H1 (cell line): ENCODE measurements at regions not wholly inside any gene's neighbourhood (a gene's known extent, or its start where the extent isn't known, plus 50 kb on each side); places are given as distances from the start of the nearest gene placed in this dataset.

Experiments
- CTCF ChIA-PET: fragments of 300-600 bp; sonication (Branson Sonifier 250); formaldehyde crosslinking; loops from one replicate; lab custom pipeline; 2021; ENCODE audit not compliant: partially characterized antibody; lab: Charles Lee
- POLR2A ChIA-PET: fragments of 300-600 bp; sonication (Branson Sonifier 250); formaldehyde crosslinking; loops from one replicate; lab custom pipeline; 2021; ENCODE audit warnings: inconsistent platforms; ENCODE audit not compliant: partially characterized antibody; lab: Charles Lee
- DNase-seq, 2 experiments: peaks; one replicate each; pipeline versions ENCODE4 v3.0.0 to v3.0.0-alpha.2; 2010 to 2022; ENCODE audit warnings: low spot score in 2 of 2, low read depth in 1 of 2, mixed read lengths in 1 of 2
- FAIRE-seq: peaks from 2 replicates; lab custom pipeline; 2011; peaks lifted over from hg19 to GRCh38; lab: Jason Lieb, UNC
- H2AFZ ChIP-seq: 2 replicates; pipeline ENCODE4 v1.8.1; 2012; ENCODE audit warnings: low read length, inconsistent platforms
- H2AK5ac ChIP-seq: 2 replicates; pipeline ENCODE4 v1.6.1; 2013; ENCODE audit warnings: low read depth, low read length
- H2BK120ac ChIP-seq: replicated peaks from 2 replicates; pipeline ENCODE3; 2013; ENCODE audit warnings: low read depth, low read length, inconsistent platforms
- H2BK12ac ChIP-seq: 2 replicates; pipeline ENCODE4 v1.6.1; 2013; ENCODE audit warnings: low read depth, low read length
- H2BK15ac ChIP-seq: 2 replicates; pipeline ENCODE4 v1.6.1; 2013; ENCODE audit warnings: low read length
- H2BK20ac ChIP-seq: 2 replicates; pipeline ENCODE4 v1.6.1; 2013; ENCODE audit warnings: low read length
- H2BK5ac ChIP-seq: 2 replicates; pipeline ENCODE4 v1.6.1; 2013; ENCODE audit warnings: low read depth, low read length
- H3K14ac ChIP-seq: 2 replicates; pipeline ENCODE4 v1.6.1; 2013; ENCODE audit warnings: inconsistent platforms; ENCODE audit not compliant: insufficient read length
- H3K18ac ChIP-seq: 2 replicates; pipeline ENCODE4 v1.6.1; 2013; ENCODE audit warnings: low read length; ENCODE audit errors: extremely low read depth
- H3K23ac ChIP-seq: 2 replicates; pipeline ENCODE4 v1.6.1; 2013; ENCODE audit warnings: inconsistent platforms; ENCODE audit not compliant: insufficient read length
- H3K23me2 ChIP-seq: 2 replicates; pipeline ENCODE4 v1.6.1; 2013; ENCODE audit warnings: low read depth, low read length
- H3K27ac ChIP-seq: 2 replicates; pipeline ENCODE4 v1.6.1; 2011; ENCODE audit warnings: low read depth, low read length, inconsistent platforms
- H3K27me3 ChIP-seq, 4 experiments: replicated peaks in 1 of 4; 1 replicate in 1 of 4; 2 replicates in 3 of 4; pipeline versions ENCODE4 v1.6.1 to v1.8.1; 2011 to 2013; ENCODE audit warnings: low read length in 3 of 4, mild to moderate bottlenecking in 3 of 4, inconsistent platforms in 2 of 4, mixed read lengths in 2 of 4, moderate library complexity in 1 of 4; ENCODE audit not compliant: control insufficient read depth in 3 of 4, insufficient read depth in 3 of 4; ENCODE audit errors: extremely low read depth in 1 of 4
- H3K36me3 ChIP-seq, 4 experiments: 2 replicates each; pipeline versions ENCODE4 v1.6.1 to v1.8.1; 2011 to 2013; ENCODE audit warnings: mild to moderate bottlenecking in 4 of 4, low read length in 3 of 4, moderate library complexity in 2 of 4, control low read depth in 1 of 4, inconsistent platforms in 1 of 4; ENCODE audit not compliant: insufficient read depth in 4 of 4, control insufficient read depth in 2 of 4
- H3K4ac ChIP-seq: replicated peaks from 2 replicates; pipeline ENCODE3; 2013; ENCODE audit warnings: low read length, low read depth, mixed read lengths, inconsistent platforms; ENCODE audit not compliant: insufficient read length
- H3K4me1 ChIP-seq, 4 experiments: replicated peaks in 1 of 4; 1 replicate in 1 of 4; 2 replicates in 3 of 4; pipeline versions ENCODE4 v1.6.1 to v1.8.1; 2011 to 2013; ENCODE audit warnings: low read length in 3 of 4, inconsistent platforms in 2 of 4, mixed read lengths in 1 of 4; ENCODE audit not compliant: insufficient read depth in 4 of 4, control insufficient read depth in 3 of 4
- H3K4me2 ChIP-seq, 2 experiments: 2 replicates each; pipeline versions ENCODE4 v1.6.1 to v1.8.1; 2011 to 2013; ENCODE audit warnings: low read depth in 2 of 2, low read length in 2 of 2, control low read depth in 1 of 2, inconsistent platforms in 1 of 2, mild to moderate bottlenecking in 1 of 2; ENCODE audit not compliant: insufficient read depth in 1 of 2
- H3K4me3 ChIP-seq, 4 experiments: fragments of 200-600, 300-600 bp in 1 of 4; sonication (generic), shearing (Covaris generic), sonication (Bioruptor Twin) in 1 of 4; 2 replicates each; pipeline versions ENCODE4 v1.5.1 to v1.8.1; 2011 to 2016; ENCODE audit warnings: low read length in 4 of 4, low read depth in 3 of 4, control low read depth in 2 of 4, inconsistent platforms in 2 of 4, mild to moderate bottlenecking in 2 of 4, mixed read lengths in 1 of 4, moderate library complexity in 1 of 4; ENCODE audit not compliant: insufficient read depth in 2 of 4; ENCODE audit errors: extremely low read depth in 1 of 4
- H3K56ac ChIP-seq: replicated peaks from 2 replicates; pipeline ENCODE3; 2013; ENCODE audit warnings: low read depth, mild to moderate bottlenecking, mixed read lengths, low read length, inconsistent platforms; ENCODE audit not compliant: insufficient read length
- H3K79me1 ChIP-seq: 2 replicates; pipeline ENCODE4 v1.6.1; 2013; ENCODE audit warnings: low read depth, low read length, control low read depth
- H3K79me2 ChIP-seq, 2 experiments: 2 replicates each; pipeline versions ENCODE4 v1.6.1 to v1.8.1; 2012 to 2013; ENCODE audit warnings: low read length in 2 of 2, mild to moderate bottlenecking in 2 of 2, inconsistent platforms in 1 of 2; ENCODE audit not compliant: insufficient read depth in 2 of 2, control insufficient read depth in 1 of 2
- H3K9ac ChIP-seq, 4 experiments: replicated peaks in 1 of 4; 1 replicate in 1 of 4; 2 replicates in 3 of 4; pipeline versions ENCODE4 v1.6.1 to v1.8.1; 2011 to 2013; ENCODE audit warnings: low read depth in 3 of 4, low read length in 3 of 4, control low read depth in 2 of 4, mild to moderate bottlenecking in 2 of 4, moderate library complexity in 2 of 4, inconsistent platforms in 1 of 4; ENCODE audit errors: extremely low read depth in 1 of 4
- H3K9me3 ChIP-seq, 2 experiments: 2 replicates each; pipeline versions ENCODE4 v1.6.1 to v1.8.1; 2012 to 2013; ENCODE audit warnings: mild to moderate bottlenecking in 2 of 2, moderate library complexity in 2 of 2, control low read depth in 1 of 2, inconsistent platforms in 1 of 2, low read depth in 1 of 2, low read length in 1 of 2, mixed read lengths in 1 of 2; ENCODE audit not compliant: insufficient read depth in 2 of 2
- H4K20me1 ChIP-seq, 2 experiments: replicated peaks in 1 of 2; 2 replicates each; pipeline versions ENCODE3 to v1.8.1; 2011 to 2013; ENCODE audit warnings: inconsistent platforms in 2 of 2, low read length in 2 of 2, mild to moderate bottlenecking in 1 of 2; ENCODE audit not compliant: insufficient read depth in 2 of 2, control insufficient read depth in 1 of 2
- H4K5ac ChIP-seq: 2 replicates; pipeline ENCODE4 v1.6.1; 2013; ENCODE audit warnings: low read length, low read depth, mixed read lengths, inconsistent platforms; ENCODE audit not compliant: insufficient read length
- H4K8ac ChIP-seq: 2 replicates; pipeline ENCODE4 v1.8.0; 2013; ENCODE audit warnings: mild to moderate bottlenecking, moderate library complexity, low read length, inconsistent platforms; ENCODE audit not compliant: insufficient read depth; ENCODE audit errors: extremely low read depth
- H4K91ac ChIP-seq: replicated peaks from 2 replicates; pipeline ENCODE3; 2013; ENCODE audit warnings: low read length, mixed read lengths, inconsistent platforms; ENCODE audit not compliant: insufficient read length
- BACH1 ChIP-seq: IDR thresholded peaks from 2 replicates; pipeline ENCODE4 v1.6.1; 2012; ENCODE audit warnings: low read length, improper control_type of control experiment
- CEBPB ChIP-seq: IDR thresholded peaks from 2 replicates; pipeline ENCODE4 v1.6.1; 2012; ENCODE audit warnings: low read depth, low read length
- CHD2 ChIP-seq: IDR thresholded peaks from 2 replicates; pipeline ENCODE4 v1.6.1; 2012; ENCODE audit warnings: low read length, improper control_type of control experiment
- CTCF ChIP-seq, 3 experiments: IDR thresholded peaks; 1 replicate in 2 of 3; 2 replicates in 1 of 3; pipeline versions ENCODE4 v1.5.1 to v1.6.1; 2011; ENCODE audit warnings: low read length in 3 of 3, mild to moderate bottlenecking in 3 of 3, inconsistent platforms in 2 of 3, low read depth in 1 of 3, moderate library complexity in 1 of 3; ENCODE audit not compliant: insufficient read depth in 1 of 3; ENCODE audit errors: control extremely low read depth in 1 of 3
- EGR1 ChIP-seq: IDR thresholded peaks from 2 replicates; pipeline ENCODE4 v1.6.1; 2011; ENCODE audit warnings: low read depth, low read length, borderline replicate concordance
- GTF2F1 ChIP-seq: IDR thresholded peaks from 2 replicates; pipeline ENCODE4 v1.6.1; 2012; ENCODE audit warnings: low read depth, low read length, improper control_type of control experiment, borderline replicate concordance
- HDAC2 ChIP-seq, 2 experiments: fragments of 300-600 bp in 1 of 2; sonication (generic) in 1 of 2; IDR thresholded peaks; 2 replicates each; pipeline ENCODE4 v1.6.1; 2011 to 2012; ENCODE audit warnings: low read depth in 2 of 2, low read length in 2 of 2, mild to moderate bottlenecking in 2 of 2, moderate library complexity in 2 of 2, borderline replicate concordance in 1 of 2, inconsistent platforms in 1 of 2
- PHF8 ChIP-seq: fragments of 200-600 bp; sonication (generic); conservative IDR thresholded peaks from 2 replicates; pipeline ENCODE4 v1.7.1; 2012; ENCODE audit warnings: low read depth, mild to moderate bottlenecking, inconsistent platforms, low read length, moderate library complexity
- POU5F1 ChIP-seq: IDR thresholded peaks from 2 replicates; pipeline ENCODE4 v1.6.1; 2011; ENCODE audit warnings: low read depth, mild to moderate bottlenecking, low read length, moderate library complexity
- RAD21 ChIP-seq, 2 experiments: IDR thresholded peaks in 1 of 2; conservative IDR thresholded peaks in 1 of 2; 2 replicates each; pipeline ENCODE4 v1.6.1; 2011; ENCODE audit warnings: low read depth in 2 of 2, low read length in 2 of 2, improper control_type of control experiment in 1 of 2, inconsistent platforms in 1 of 2, mild to moderate bottlenecking in 1 of 2, moderate library complexity in 1 of 2
- SRF ChIP-seq: IDR thresholded peaks from 2 replicates; pipeline ENCODE4 v1.6.1; 2011; ENCODE audit warnings: mild to moderate bottlenecking, low read depth, low read length, moderate library complexity
- TCF12 ChIP-seq: IDR thresholded peaks from 2 replicates; pipeline ENCODE4 v1.6.1; 2011; ENCODE audit warnings: low read depth, mild to moderate bottlenecking, low read length
- ZNF274 ChIP-seq: IDR thresholded peaks from 2 replicates; pipeline ENCODE4 v1.7.0; 2012; ENCODE audit warnings: low read length, borderline replicate concordance; ENCODE audit errors: extremely low read depth
- WGBS, 2 experiments: shearing (Covaris generic) in 1 of 2; methylation state at CpG; one replicate each; pipeline versions ENCODE4 v1.1.6 to v1.1.7; 2013 to 2015; ENCODE audit warnings: low lambda C conversion rate in 2 of 2, mixed read lengths in 2 of 2, inconsistent platforms in 1 of 2, low coverage in 1 of 2, missing lambda C conversion rate in 1 of 2; ENCODE audit not compliant: insufficient replicate concordance in 2 of 2, insufficient coverage in 1 of 2, insufficient read length in 1 of 2; ENCODE audit errors: extremely low coverage in 1 of 2, missing lambda C conversion rate in 1 of 2; 5-methylcytosine and 5-hydroxymethylcytosine counted together

GRCh38 chr18:47522359-47522758 lies 270.9 kb upstream of the SKOR2 start:
- POLR2A ChIA-PET: no interaction called here
- no peak overlapping the region for H2AK5ac ChIP-seq
- H3K9ac ChIP-seq: no peak overlapping the region
- H2BK5ac ChIP-seq: no peak overlapping the region
- no peaks in the 10 kb centered on the region; a peak in 1 of 7 replicates for H3K27me3 ChIP-seq
- no peaks in the 10 kb centered on the region for H3K79me1 ChIP-seq
- H3K9me3 ChIP-seq: no peaks in the 10 kb centered on the region
- H4K8ac ChIP-seq: no peak overlapping the region
- H3K36me3 ChIP-seq: no peaks in the 10 kb centered on the region
- 0 out of 7 replicates have a peak, but pooled peaks cover 0 to 3% (median 0%) of the 10 kb centered on the region in 4 experiments for H3K4me1 ChIP-seq
- H3K18ac ChIP-seq: no peak overlapping the region
- H3K14ac ChIP-seq: no peak overlapping the region
- 100% methylated on average over 2 of the region's 2 CpGs; no CpG with 5 or more reads in 1 of the 2 experiments for WGBS, 2 experiments
- H3K4ac ChIP-seq: no peak overlapping the region
- no peak overlapping the region for H3K56ac ChIP-seq
- no peaks in the 10 kb centered on the region for H4K20me1 ChIP-seq
- DNase-seq (no peak), FAIRE-seq (no peak)
- H3K4me2 ChIP-seq: no peak overlapping the region
- no peak overlapping the region for H2BK120ac ChIP-seq
- no peak overlapping the region for H4K5ac ChIP-seq
- H4K91ac ChIP-seq: no peak overlapping the region
- CTCF ChIA-PET: no interaction called here
- no peak overlapping the region for H3K4me3 ChIP-seq
- no peak overlapping the region for H2BK20ac ChIP-seq
- H3K23ac ChIP-seq: no peak overlapping the region
- H3K27ac ChIP-seq: no peak overlapping the region
- H2BK15ac ChIP-seq: no peak overlapping the region
- H3K79me2 ChIP-seq: no peaks in the 10 kb centered on the region
- H2AFZ ChIP-seq: no peak overlapping the region
- H2BK12ac ChIP-seq: no peak overlapping the region
- no peaks in the 10 kb centered on the region for H3K23me2 ChIP-seq
- TF ChIP-seq EGR1: no peak
- no peak for TF ChIP-seq RAD21 (IDR thresholded peaks at IDR 0.05 in 1 of 2, conservative IDR thresholded peaks at IDR 0.05 in 1 of 2; ENCODE audit: low read depth in 2 of 2, low read length in 2 of 2)
- TF ChIP-seq HDAC2 (IDR thresholded peaks at IDR 0.05; ENCODE audit: borderline replicate concordance in 1 of 2, low read depth in 2 of 2, low read length in 2 of 2): no peak
- no peak for TF ChIP-seq PHF8
- no peak for TF ChIP-seq CEBPB
- no peak for TF ChIP-seq CTCF (IDR thresholded peaks at IDR 0.05; ENCODE audit: control extremely low read depth in 1 of 3, insufficient read depth in 1 of 3, low read depth in 1 of 3, low read length in 3 of 3)
- TF ChIP-seq SRF: no peak
- no peak for TF ChIP-seq CHD2
- TF ChIP-seq GTF2F1: no peak
- no peak for TF ChIP-seq ZNF274
- TF ChIP-seq TCF12: no peak
- no peak for TF ChIP-seq BACH1
- TF ChIP-seq POU5F1: no peak
